ENCODE measurements at regions not wholly inside any gene's neighbourhood (a gene's known extent, or its start where the extent isn't known, plus 50 kb on each side); places are given as distances from the start of the nearest gene placed in this dataset.
"Not testable (repeated sequence)": the region's sequence is repeated elsewhere in the genome, so short reads cannot be mapped to it uniquely, and the experiment has no call there.

- no peak for DNase-seq
Observed at GRCh38 chr5:114952876-114953275, 216.8 kb downstream of the TRIM36 start.

- no peak for DNase-seq
Observed at GRCh38 chr5:114949756-114950155, 220.0 kb downstream of the TRIM36 start.

GRCh38 chr5:114948986-114949621 lies 220.6 kb downstream of the TRIM36 start:
- no peak for DNase-seq

- DNase-seq, result no peak
Observed at GRCh38 chr5:114948363-114948762, 221.3 kb downstream of the TRIM36 start.

GRCh38 chr5:114940709-114941108 lies 229.0 kb downstream of the TRIM36 start:
- DNase-seq, result no peak

- no peak for DNase-seq
Observed at GRCh38 chr5:114935490-114935889, 234.2 kb downstream of the TRIM36 start.

- DNase-seq, result no peak
Observed at GRCh38 chr5:114928644-114929462, 240.9 kb downstream of the TRIM36 start.

- no peak for DNase-seq
Observed at GRCh38 chr5:114924769-114925168, 244.9 kb downstream of the TRIM36 start.

GRCh38 chr5:114912189-114912920 lies 257.4 kb downstream of the TRIM36 start:
- DNase-seq, result no peak

GRCh38 chr5:114910727-114911126 lies 259.0 kb downstream of the TRIM36 start:
- DNase-seq, result no peak

- no peak for DNase-seq
Observed at GRCh38 chr5:114909424-114909823, 260.3 kb downstream of the TRIM36 start.

- DNase-seq, result no peak
Observed at GRCh38 chr5:114903767-114904166, 265.9 kb downstream of the TRIM36 start.

- DNase-seq, result no peak
Observed at GRCh38 chr5:114898602-114899001, 271.1 kb downstream of the TRIM36 start.

GRCh38 chr5:114883675-114884074 lies 286.0 kb downstream of the TRIM36 start:
- no peak for DNase-seq

- no peak for DNase-seq
Observed at GRCh38 chr5:114859438-114859735, 310.3 kb downstream of the TRIM36 start.

GRCh38 chr5:114858665-114859437 lies 310.9 kb downstream of the TRIM36 start:
- DNase-seq, result no peak

- no peak for DNase-seq
Observed at GRCh38 chr5:114857941-114858551, 311.7 kb downstream of the TRIM36 start.

- DNase-seq, result not testable (repeated sequence)
Observed at GRCh38 chr5:114844711-114845110, 325.0 kb downstream of the TRIM36 start.

GRCh38 chr5:114839360-114839759 lies 330.3 kb downstream of the TRIM36 start:
- DNase-seq, result no peak

- DNase-seq, result no peak
Observed at GRCh38 chr5:114838937-114839336, 330.8 kb downstream of the TRIM36 start.

- no peak for DNase-seq
Observed at GRCh38 chr5:114830114-114830513, 339.6 kb downstream of the TRIM36 start.

GRCh38 chr5:114822863-114823262 lies 346.8 kb downstream of the TRIM36 start:
- DNase-seq, result no peak

- DNase-seq, result no peak
Observed at GRCh38 chr5:114822436-114822835, 347.3 kb downstream of the TRIM36 start.
